HEK293 (cell line): ENCODE measurements at regions not wholly inside any gene's neighbourhood (a gene's known extent, or its start where the extent isn't known, plus 50 kb on each side); places are given as distances from the start of the nearest gene placed in this dataset.

ENCODE experiments used
- CTCF ChIA-PET: fragments of 350-600 bp; formaldehyde crosslinking; extraction: SDS; loops from one replicate; lab custom pipeline; 2021; ENCODE audit warnings: antibody characterized with exemption; lab: Yijun Ruan, JAX
- POLR2A ChIA-PET: fragments of 300-600 bp; formaldehyde crosslinking; extraction: SDS; loops from one replicate; lab custom pipeline; 2020; ENCODE audit warnings: antibody characterized with exemption, inconsistent platforms; lab: Yijun Ruan, JAX
- H3K27ac ChIP-seq: fragments of 200-500 bp; sonication (Bioruptor generic); 2 replicates; pipeline ENCODE4 v1.5.1; 2014; ENCODE audit warnings: low read depth, low read length, control low read depth, inconsistent platforms; ENCODE audit errors: extremely low read depth
- H3K36me3 ChIP-seq, 2 experiments: fragments of 200-500 bp in 1 of 2; sonication (Bioruptor generic) in 1 of 2; 1 replicate in 1 of 2; 2 replicates in 1 of 2; pipeline ENCODE4 v1.5.1; 2014 to 2017; ENCODE audit warnings: inconsistent platforms in 2 of 2, low read length in 2 of 2; ENCODE audit not compliant: control insufficient read depth in 2 of 2, insufficient read depth in 1 of 2
- H3K4me1 ChIP-seq: fragments of 200-500 bp; sonication (Bioruptor generic); 2 replicates; pipeline ENCODE4 v1.5.1; 2014; ENCODE audit warnings: mild to moderate bottlenecking, low read length, inconsistent platforms; ENCODE audit not compliant: control insufficient read depth, insufficient read depth
- H3K4me3 ChIP-seq: 2 replicates; pipeline ENCODE4 v1.5.1; 2011; ENCODE audit warnings: low read depth, mild to moderate bottlenecking, control low read depth, low read length, moderate library complexity
- H3K9me3 ChIP-seq: fragments of 200-500 bp; sonication (Bioruptor generic); 2 replicates; pipeline ENCODE4 v1.5.1; 2014; ENCODE audit warnings: low read depth, low read length, inconsistent platforms; ENCODE audit not compliant: control insufficient read depth, insufficient read depth
- EGR2 ChIP-seq: fragments of 450-650 bp; formaldehyde crosslinking; IDR thresholded peaks from 2 replicates; pipeline ENCODE4 v1.5.1; 2016; ENCODE audit warnings: low read depth, missing biosample characterization, missing genetic modification characterization
- HOXC10 ChIP-seq: sonication (generic); formaldehyde crosslinking; IDR thresholded peaks from 2 replicates; pipeline ENCODE4 v1.8.1; 2023; ENCODE audit warnings: mild to moderate bottlenecking, missing genetic modification reagents
- ZBTB21 ChIP-seq: fragments of 450-650 bp; formaldehyde crosslinking; IDR thresholded peaks from 2 replicates; pipeline ENCODE4 v1.5.1; 2017; ENCODE audit warnings: missing biosample characterization, missing genetic modification characterization
- ZFHX2 ChIP-seq: fragments of 450-650 bp; formaldehyde crosslinking; conservative IDR thresholded peaks from 2 replicates; pipeline ENCODE4 v1.5.1; 2016; ENCODE audit warnings: missing biosample characterization, missing genetic modification characterization
- ZNF10 ChIP-seq: fragments of 450-650 bp; formaldehyde crosslinking; IDR thresholded peaks from 2 replicates; pipeline ENCODE4 v1.5.1; 2017; ENCODE audit warnings: missing biosample characterization, missing genetic modification characterization
- ZNF138 ChIP-seq: fragments of 450-650 bp; formaldehyde crosslinking; IDR thresholded peaks from 2 replicates; pipeline ENCODE4 v1.5.1; 2016; ENCODE audit warnings: missing biosample characterization, missing genetic modification characterization, borderline replicate concordance
- ZNF175 ChIP-seq: fragments of 450-650 bp; formaldehyde crosslinking; IDR thresholded peaks from 2 replicates; pipeline ENCODE4 v1.5.1; 2016; ENCODE audit warnings: missing biosample characterization, missing genetic modification characterization
- ZNF221 ChIP-seq: fragments of 450-650 bp; formaldehyde crosslinking; IDR thresholded peaks from 2 replicates; pipeline ENCODE4 v1.5.1; 2017; ENCODE audit warnings: missing biosample characterization, missing genetic modification characterization, borderline replicate concordance
- ZNF335 ChIP-seq: fragments of 450-650 bp; formaldehyde crosslinking; conservative IDR thresholded peaks from 2 replicates; pipeline ENCODE4 v1.5.1; 2016; ENCODE audit warnings: missing biosample characterization, missing genetic modification characterization
- ZNF366 ChIP-seq: fragments of 450-650 bp; formaldehyde crosslinking; conservative IDR thresholded peaks from 2 replicates; pipeline ENCODE4 v1.5.1; 2016; ENCODE audit warnings: missing biosample characterization, missing genetic modification characterization
- ZNF510 ChIP-seq: fragments of 450-650 bp; formaldehyde crosslinking; IDR thresholded peaks from 2 replicates; pipeline ENCODE4 v1.5.1; 2018; ENCODE audit warnings: mild to moderate bottlenecking, missing genetic modification characterization, missing biosample characterization; ENCODE audit not compliant: insufficient replicate concordance
- ZNF555 ChIP-seq: fragments of 450-650 bp; formaldehyde crosslinking; conservative IDR thresholded peaks from 2 replicates; pipeline ENCODE4 v1.5.1; 2017; ENCODE audit warnings: missing biosample characterization, mild to moderate bottlenecking, missing genetic modification characterization, inconsistent platforms
- ZNF558 ChIP-seq: fragments of 450-650 bp; formaldehyde crosslinking; IDR thresholded peaks from 2 replicates; pipeline ENCODE4 v1.5.1; 2016; ENCODE audit warnings: missing biosample characterization, missing genetic modification characterization
- ZNF677 ChIP-seq: fragments of 450-650 bp; IDR thresholded peaks from 2 replicates; pipeline ENCODE4 v1.5.0; 2018; ENCODE audit warnings: missing biosample characterization, mild to moderate bottlenecking, missing genetic modification characterization, moderate library complexity
- ZNF768 ChIP-seq: fragments of 450-650 bp; formaldehyde crosslinking; IDR thresholded peaks from 2 replicates; pipeline ENCODE4 v1.5.1; 2018; ENCODE audit warnings: missing biosample characterization, mild to moderate bottlenecking, missing genetic modification characterization
- ZNF837 ChIP-seq: fragments of 450-650 bp; formaldehyde crosslinking; IDR thresholded peaks from 2 replicates; pipeline ENCODE4 v1.5.1; 2016; ENCODE audit warnings: missing biosample characterization, missing genetic modification characterization
- TF ChIP-seq, protein P1 (sequence below): fragments of 450-650 bp; formaldehyde crosslinking; IDR thresholded peaks from 2 replicates; pipeline ENCODE4 v1.5.1; 2016; ENCODE audit warnings: missing biosample characterization, missing genetic modification characterization
- TF ChIP-seq, protein P2 (sequence below): fragments of 450-650 bp; formaldehyde crosslinking; IDR thresholded peaks from 2 replicates; pipeline ENCODE4 v1.5.1; 2016; ENCODE audit warnings: missing biosample characterization, missing genetic modification characterization
- TF ChIP-seq, protein P3 (sequence below): fragments of 450-650 bp; formaldehyde crosslinking; IDR thresholded peaks from 2 replicates; pipeline ENCODE4 v1.5.1; 2016; ENCODE audit warnings: missing biosample characterization, missing genetic modification characterization
- TF ChIP-seq, protein P4 (sequence below): fragments of 450-650 bp; formaldehyde crosslinking; IDR thresholded peaks from 2 replicates; pipeline ENCODE4 v1.5.1; 2016; ENCODE audit warnings: missing biosample characterization, missing genetic modification characterization
- TF ChIP-seq, protein P5 (sequence below): fragments of 450-650 bp; formaldehyde crosslinking; IDR thresholded peaks from 2 replicates; pipeline ENCODE4 v1.5.1; 2016; ENCODE audit warnings: missing biosample characterization, missing genetic modification characterization

DNA sequence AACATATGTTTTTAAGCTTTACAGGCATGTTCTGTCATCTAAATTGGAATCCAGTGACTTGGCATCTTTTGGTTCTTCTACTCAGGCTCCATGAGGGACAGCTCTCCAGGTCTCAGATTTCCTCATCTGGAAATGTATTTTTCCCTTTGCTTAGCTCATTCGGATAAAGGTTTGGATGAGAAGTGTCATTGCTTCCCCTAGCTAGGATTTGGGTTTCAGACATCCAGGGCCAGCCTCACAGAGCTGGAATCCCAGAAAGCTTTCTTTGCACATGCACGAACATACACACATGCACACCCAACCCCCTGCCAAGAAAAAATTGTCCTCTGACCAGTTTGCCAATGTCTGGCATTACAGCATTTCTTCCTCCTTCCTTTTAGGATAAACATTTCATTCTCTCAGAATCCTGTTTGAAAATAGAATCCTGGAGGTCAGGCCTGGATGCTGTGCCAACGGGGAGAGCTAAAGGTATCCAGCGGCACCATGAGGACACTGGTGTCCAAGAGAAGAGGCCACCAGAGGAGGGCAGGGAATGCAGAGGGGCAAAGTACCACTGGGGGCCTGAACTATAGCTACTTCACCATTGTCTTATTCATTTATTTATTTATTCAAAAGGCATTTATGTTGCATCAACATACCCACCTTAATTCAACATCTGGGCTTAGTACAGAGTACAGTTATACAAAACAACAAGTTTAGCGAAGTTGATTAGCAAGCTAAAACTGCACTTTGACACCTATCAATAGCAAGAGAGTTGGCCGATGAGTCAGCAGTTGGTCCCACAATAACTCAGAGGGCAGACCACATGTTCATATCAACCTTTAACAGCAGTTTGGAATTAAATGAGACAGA is 97.9 kb upstream of the ATL2 start:
- POLR2A ChIA-PET, result no interaction called here
- H3K36me3 ChIP-seq, result no peaks in the 10 kb centered on the region
- CTCF ChIA-PET, result interaction anchor here (0.6 to 2.2 kb wide), 6 partner anchors 9 to 931 kb away, joined by 3 to 9 read pairs (median 4); no protein-coding TSS in a partner anchor
- H3K4me3 ChIP-seq, result no peak overlapping the region
- H3K9me3 ChIP-seq, result no peaks in the 10 kb centered on the region
- TF ChIP-seq ZNF768 (no peak), HOXC10 (CRISPR knock-in tag) (no peak), ZNF677 (no peak), ZNF555 (tag by site-specific recombination) (no peak), ZNF366 (tag by site-specific recombination) (no peak), ZNF510 (tag by site-specific recombination) (no peak)
- TF ChIP-seq, protein P1, sequence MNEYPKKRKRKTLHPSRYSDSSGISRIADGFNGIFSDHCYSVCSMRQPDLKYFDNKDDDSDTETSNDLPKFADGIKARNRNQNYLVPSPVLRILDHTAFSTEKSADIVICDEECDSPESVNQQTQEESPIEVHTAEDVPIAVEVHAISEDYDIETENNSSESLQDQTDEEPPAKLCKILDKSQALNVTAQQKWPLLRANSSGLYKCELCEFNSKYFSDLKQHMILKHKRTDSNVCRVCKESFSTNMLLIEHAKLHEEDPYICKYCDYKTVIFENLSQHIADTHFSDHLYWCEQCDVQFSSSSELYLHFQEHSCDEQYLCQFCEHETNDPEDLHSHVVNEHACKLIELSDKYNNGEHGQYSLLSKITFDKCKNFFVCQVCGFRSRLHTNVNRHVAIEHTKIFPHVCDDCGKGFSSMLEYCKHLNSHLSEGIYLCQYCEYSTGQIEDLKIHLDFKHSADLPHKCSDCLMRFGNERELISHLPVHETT, result no peak
- no peaks in the 10 kb centered on the region for H3K4me1 ChIP-seq
- H3K27ac ChIP-seq, result no peak overlapping the region

DNA sequence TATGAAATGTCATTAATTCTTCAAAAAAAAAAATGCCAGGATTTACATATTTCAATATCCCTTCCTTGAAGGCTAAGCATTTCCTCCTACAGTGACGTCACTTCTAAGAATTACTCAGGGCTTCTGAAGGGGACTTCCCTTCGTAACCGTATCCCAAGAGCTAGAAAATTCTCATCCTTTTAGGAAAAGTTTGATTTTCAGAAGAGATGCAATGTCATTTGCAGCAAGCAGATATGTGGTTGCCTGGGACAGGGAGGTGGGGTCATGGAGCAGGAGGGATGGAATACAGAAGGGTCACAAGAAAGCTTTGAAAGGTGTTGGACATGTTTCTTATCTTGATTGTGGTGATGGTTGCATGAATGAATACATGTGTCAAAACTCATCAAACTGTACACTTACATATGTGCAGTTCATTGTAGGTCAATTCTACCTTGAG is 97.0 kb upstream of the ATL2 start:
- Histone ChIP-seq H3K4me1 (no peaks in the 10 kb centered on the region), H3K4me3 (no peak overlapping the region), H3K9me3 (no peaks in the 10 kb centered on the region), H3K27ac (no peak overlapping the region), H3K36me3 (no peaks in the 10 kb centered on the region)
- POLR2A ChIA-PET, result interaction anchor here (0.6 kb wide), 1 partner anchor 42 kb away, joined by 3 read pairs; no protein-coding TSS in a partner anchor
- CTCF ChIA-PET, result interaction anchor here (0.6 to 2.2 kb wide), 6 partner anchors 9 to 932 kb away, joined by 3 to 9 read pairs (median 5); no protein-coding TSS in a partner anchor
- TF ChIP-seq ZNF175 (tag by site-specific recombination) (no peak), ZFHX2 (tag by site-specific recombination) (no peak)

DNA sequence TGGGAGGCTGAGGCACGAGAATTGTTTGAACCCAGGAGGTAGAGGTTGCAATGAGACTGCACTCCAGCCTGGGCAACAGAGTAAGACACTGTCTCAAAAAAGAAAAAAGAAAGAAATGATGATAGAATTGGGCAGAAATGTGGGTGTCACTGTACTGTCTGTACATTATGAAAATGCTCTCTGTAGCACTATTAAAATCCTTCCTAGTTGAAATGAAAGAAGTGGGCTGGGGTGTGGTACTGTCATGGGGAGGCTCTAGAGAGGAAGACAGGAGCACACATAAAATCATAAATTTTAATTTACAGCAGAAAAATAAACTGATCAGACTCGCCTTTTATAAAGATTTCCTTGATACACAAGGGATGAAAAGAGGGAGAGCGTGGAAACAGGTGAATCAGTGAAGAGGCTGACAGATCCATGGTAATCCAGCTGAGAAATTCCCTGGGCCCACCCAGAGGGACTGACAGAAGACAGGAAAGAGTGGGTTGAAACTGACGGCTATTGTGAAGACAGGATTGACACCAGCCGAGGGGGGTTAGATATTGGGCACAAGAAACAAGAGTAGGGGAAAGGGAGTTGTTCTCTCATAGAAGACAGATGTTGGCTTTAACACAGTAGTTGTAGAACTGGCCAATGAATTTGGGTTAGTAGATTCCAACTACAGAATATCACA is 96.4 kb upstream of the ATL2 start:
- ChIA-PET POLR2A (interaction anchor here (0.5 to 0.6 kb wide), 2 partner anchors 42 to 103 kb away, joined by 3 read pairs; no protein-coding TSS in a partner anchor), CTCF (interaction anchor here (0.5 to 2.2 kb wide), 5 partner anchors 8 to 63 kb away, joined by 3 to 9 read pairs (median 5); no protein-coding TSS in a partner anchor)
- no peaks in the 10 kb centered on the region for H3K36me3 ChIP-seq
- no peak overlapping the region for H3K27ac ChIP-seq
- H3K4me3 ChIP-seq, result no peak overlapping the region
- no peaks in the 10 kb centered on the region for H3K4me1 ChIP-seq
- no peaks in the 10 kb centered on the region for H3K9me3 ChIP-seq
- TF ChIP-seq, protein P2, sequence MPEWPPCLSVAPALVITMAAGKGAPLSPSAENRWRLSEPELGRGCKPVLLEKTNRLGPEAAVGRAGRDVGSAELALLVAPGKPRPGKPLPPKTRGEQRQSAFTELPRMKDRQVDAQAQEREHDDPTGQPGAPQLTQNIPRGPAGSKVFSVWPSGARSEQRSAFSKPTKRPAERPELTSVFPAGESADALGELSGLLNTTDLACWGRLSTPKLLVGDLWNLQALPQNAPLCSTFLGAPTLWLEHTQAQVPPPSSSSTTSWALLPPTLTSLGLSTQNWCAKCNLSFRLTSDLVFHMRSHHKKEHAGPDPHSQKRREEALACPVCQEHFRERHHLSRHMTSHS, result no peak
- TF ChIP-seq ZNF138 (tag by site-specific recombination) (no peak), ZBTB21 (tag by site-specific recombination) (no peak), ZNF10 (tag by site-specific recombination) (no peak), ZNF837 (tag by site-specific recombination) (no peak), ZNF221 (no peak), ZNF335 (tag by site-specific recombination) (no peak), ZNF558 (tag by site-specific recombination) (no peak), EGR2 (tag by site-specific recombination) (no peak)
- TF ChIP-seq, protein P3, sequence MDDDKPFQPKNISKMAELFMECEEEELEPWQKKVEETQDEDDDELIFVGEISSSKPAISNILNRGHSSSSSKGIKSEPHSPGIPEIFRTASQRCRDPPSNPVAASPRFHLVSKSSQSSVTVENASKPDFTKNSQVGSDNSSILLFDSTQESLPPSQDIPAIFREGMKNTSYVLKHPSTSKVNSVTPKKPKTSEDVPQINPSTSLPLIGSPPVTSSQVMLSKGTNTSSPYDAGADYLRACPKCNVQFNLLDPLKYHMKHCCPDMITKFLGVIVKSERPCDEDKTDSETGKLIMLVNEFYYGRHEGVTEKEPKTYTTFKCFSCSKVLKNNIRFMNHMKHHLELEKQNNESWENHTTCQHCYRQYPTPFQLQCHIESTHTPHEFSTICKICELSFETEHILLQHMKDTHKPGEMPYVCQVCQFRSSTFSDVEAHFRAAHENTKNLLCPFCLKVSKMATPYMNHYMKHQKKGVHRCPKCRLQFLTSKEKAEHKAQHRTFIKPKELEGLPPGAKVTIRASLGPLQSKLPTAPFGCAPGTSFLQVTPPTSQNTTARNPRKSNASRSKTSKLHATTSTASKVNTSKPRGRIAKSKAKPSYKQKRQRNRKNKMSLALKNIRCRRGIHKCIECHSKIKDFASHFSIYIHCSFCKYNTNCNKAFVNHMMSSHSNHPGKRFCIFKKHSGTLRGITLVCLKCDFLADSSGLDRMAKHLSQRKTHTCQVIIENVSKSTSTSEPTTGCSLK (tag by site-specific recombination), result no peak
- TF ChIP-seq, protein P4, sequence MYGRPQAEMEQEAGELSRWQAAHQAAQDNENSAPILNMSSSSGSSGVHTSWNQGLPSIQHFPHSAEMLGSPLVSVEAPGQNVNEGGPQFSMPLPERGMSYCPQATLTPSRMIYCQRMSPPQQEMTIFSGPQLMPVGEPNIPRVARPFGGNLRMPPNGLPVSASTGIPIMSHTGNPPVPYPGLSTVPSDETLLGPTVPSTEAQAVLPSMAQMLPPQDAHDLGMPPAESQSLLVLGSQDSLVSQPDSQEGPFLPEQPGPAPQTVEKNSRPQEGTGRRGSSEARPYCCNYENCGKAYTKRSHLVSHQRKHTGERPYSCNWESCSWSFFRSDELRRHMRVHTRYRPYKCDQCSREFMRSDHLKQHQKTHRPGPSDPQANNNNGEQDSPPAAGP, result no peak
- TF ChIP-seq, protein P5, sequence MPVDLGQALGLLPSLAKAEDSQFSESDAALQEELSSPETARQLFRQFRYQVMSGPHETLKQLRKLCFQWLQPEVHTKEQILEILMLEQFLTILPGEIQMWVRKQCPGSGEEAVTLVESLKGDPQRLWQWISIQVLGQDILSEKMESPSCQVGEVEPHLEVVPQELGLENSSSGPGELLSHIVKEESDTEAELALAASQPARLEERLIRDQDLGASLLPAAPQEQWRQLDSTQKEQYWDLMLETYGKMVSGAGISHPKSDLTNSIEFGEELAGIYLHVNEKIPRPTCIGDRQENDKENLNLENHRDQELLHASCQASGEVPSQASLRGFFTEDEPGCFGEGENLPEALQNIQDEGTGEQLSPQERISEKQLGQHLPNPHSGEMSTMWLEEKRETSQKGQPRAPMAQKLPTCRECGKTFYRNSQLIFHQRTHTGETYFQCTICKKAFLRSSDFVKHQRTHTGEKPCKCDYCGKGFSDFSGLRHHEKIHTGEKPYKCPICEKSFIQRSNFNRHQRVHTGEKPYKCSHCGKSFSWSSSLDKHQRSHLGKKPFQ (tag by site-specific recombination), result no peak
